NCI-H2227 treated with DMSO at 0.1 percent for 48 hours (cell line): ENCODE measurements at regions not wholly inside any gene's neighbourhood (a gene's known extent, or its start where the extent isn't known, plus 50 kb on each side); places are given as distances from the start of the nearest gene placed in this dataset.

Experiments used
- DNase-seq: peaks from one replicate; lab custom pipeline; 2025; lab: John Stamatoyannopoulos, UW

DNA sequence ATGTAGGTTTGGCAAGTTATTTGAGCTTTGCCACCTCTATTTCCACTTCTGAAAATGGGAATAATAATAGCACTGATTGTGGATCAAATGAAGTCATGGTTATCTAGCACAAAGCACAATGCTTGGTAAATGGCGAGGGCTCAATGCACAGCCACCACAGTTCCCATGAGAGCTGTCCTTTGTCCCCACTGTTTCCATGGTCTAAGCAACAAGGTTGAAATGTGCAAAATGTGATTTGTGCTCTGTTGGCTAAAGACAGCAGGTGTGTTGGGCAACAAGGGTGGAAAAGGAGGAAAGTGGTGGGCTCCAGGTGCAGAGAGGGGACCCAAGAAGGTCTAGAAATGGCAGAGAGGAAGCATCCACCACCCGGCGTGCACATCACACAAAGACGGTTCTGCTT, 200.5 kb downstream of the TRIM29 start:
- DNase-seq, result no peak

DNA sequence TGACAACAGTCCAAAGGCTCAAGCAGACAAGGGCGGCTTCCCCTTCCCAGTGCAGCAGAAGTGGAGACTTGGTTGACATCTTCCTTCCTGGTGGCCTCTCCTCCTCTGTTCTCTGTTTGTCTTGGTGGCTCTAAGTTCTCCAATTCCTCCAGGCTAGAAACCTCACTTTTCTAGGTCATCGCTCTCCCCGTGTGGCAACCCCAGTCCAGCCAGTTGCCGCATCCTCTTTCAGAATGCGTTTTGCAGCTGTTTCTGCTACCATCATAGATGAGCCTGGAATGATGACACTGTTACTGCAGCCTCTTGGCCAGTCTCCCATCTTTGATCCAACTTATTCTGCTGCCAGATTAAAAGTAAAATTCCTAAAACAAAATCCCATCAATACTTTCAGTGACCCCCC, 201.5 kb downstream of the TRIM29 start:
- DNase-seq, result no peak

- no peak for DNase-seq
Observed at GRCh38 chr11:119935349-119935925, 202.5 kb downstream of the TRIM29 start.

DNA sequence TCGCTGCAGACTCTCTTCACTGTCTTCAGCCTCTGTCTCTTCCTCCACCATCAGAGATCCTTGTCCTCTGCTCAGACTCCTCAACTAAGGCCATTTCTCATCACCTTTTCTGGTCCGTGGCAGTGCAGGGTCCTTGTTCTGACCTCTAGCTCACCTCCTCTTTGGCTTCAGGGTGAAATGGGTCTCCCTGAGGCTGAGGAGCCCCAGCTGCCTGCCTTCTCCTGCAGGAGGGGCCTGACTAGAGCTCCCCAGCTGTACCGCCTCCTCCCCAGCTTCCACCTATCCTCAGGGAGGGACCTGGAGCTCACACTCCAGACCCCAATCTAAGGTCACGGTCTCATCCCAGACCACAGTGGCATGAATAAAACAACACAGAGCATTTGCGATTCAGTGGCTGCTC, 203.0 kb downstream of the TRIM29 start:
- no peak for DNase-seq

GRCh38 chr11:119934267-119934666, 203.6 kb downstream of the TRIM29 start:
- DNase-seq, result no peak

GRCh38 chr11:119933584-119933983, 204.3 kb downstream of the TRIM29 start:
- DNase-seq, result no peak

GRCh38 chr11:119932828-119933562, 204.0 kb upstream of the NECTIN1 start:
- DNase-seq, result no peak

DNA sequence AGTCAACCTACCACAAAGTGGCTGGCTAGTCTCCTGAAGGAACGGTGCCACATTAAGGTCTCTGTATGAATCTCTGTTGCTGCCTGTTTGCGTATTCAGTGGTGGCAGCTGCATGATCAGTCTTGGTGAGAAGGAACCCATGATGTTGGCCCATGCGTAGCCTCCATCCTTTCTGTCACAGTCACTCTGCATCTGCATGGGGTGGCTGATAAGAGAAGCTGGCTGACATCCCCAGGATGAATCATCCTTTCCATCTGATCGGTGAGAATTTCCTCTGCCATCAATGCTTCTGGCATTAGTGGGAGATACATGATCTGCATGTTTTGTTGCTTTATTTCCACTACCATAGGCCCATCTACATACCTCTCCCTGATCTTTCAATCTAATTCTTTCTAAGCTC, 199.0 kb upstream of the NECTIN1 start:
- no peak for DNase-seq

GRCh38 chr11:119924017-119924416, 195.0 kb upstream of the NECTIN1 start:
- no peak for DNase-seq

- no peak for DNase-seq
Observed at GRCh38 chr11:119921571-119921970, 192.6 kb upstream of the NECTIN1 start.

GRCh38 chr11:119920666-119921387, 191.8 kb upstream of the NECTIN1 start:
- no peak for DNase-seq

- DNase-seq, result no peak
Observed at GRCh38 chr11:119919656-119920055, 190.7 kb upstream of the NECTIN1 start.

DNA sequence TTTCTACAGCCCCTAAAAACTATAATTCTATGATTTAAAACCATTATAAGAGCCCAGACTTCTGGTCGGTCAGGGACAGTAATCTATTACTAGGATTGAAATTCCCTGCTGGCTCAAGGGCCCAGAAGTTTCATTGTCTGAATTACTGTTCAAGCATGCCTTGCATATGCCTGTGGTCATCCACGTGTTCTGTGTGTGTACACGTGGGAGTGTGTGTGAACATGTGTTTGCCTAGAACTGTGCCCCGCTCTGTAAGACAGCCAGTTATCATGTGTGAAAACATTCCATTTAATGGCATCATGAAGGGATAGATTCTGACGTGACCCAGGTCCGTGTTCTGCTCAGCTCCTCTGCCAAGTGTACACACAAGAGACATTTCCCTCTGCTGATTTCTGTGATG, 189.3 kb upstream of the NECTIN1 start:
- no peak for DNase-seq

GRCh38 chr11:119916568-119916967, 187.6 kb upstream of the NECTIN1 start:
- no peak for DNase-seq

DNA sequence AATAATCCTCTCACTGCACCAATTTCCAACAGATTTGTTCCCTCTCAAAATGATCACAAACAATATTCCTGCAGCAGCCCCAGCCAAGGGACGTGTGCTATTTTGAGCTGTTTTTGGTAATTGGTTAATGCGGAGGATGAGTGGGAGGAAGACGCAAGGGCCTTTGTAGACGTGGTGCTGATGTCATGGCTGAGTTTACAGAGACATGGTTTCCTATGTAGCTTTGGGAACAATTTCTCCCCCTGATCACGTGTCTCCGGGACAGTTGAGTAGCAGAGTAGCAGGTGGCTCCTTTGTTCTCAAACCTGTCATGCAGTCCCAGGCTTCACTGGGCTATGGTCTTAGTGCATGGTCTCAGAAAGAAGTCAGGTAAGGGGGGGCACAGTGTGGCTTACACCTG, 183.2 kb upstream of the NECTIN1 start:
- peak; percentile 1 for DNase-seq

GRCh38 chr11:119910650-119911049, 181.7 kb upstream of the NECTIN1 start:
- DNase-seq, result no peak

GRCh38 chr11:119910051-119910450, 181.1 kb upstream of the NECTIN1 start:
- no peak for DNase-seq

DNA sequence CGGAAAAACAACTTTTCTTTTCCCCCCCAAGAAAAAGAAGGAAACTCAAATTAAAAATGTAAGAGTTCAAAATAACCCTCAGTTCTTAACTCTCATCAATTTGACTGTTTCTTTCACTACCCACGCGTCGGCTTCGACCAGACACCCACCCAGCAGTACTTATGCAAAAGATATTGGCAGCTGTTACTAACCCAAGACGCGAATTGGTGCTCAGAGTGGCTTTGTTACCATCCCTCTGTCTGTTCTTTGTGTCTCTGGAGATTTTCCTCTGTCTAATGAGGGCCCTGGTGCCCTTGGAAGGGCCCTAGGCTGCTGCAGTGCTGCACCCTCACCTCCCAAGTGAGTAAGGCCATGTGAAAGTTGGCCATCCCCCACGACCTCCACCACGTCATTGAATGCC, 180.5 kb upstream of the NECTIN1 start:
- DNase-seq, result no peak

DNA sequence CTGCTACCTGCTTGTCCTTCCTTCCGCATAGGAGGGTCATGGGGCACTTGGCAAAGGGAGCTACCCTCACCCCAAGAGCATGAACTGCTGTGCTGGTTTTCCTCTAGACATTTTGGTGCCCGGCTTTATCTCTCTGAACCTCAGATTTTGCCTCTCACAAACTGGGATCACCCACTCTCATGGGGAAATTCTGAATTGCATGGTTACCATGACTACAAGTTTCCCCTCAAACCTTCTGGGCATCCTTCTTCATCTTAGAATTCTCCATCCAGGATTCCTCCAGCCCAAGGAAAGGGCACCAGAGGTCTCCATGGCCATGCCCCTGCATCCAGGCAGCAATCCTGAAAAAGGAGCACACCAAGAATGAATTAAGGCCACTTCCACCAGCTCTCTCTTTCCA, 180.1 kb upstream of the NECTIN1 start:
- no peak for DNase-seq

DNA sequence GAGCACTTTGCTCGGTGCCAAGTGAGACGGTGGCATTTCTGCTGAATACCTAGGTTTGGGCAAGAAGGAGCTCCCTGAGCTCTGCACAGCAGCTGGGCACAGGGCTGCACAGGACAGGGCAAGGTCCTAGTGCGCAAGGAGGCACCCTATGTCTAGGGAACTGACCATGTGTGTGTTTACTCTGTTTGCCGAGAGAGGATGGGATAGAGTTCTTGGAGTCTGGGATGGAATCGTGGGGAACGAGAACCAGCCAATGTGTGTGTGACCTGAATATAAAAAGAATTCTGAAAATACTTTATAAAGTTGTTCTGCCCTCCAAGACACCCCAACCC, 179.5 kb upstream of the NECTIN1 start:
- no peak for DNase-seq

GRCh38 chr11:119907878-119908572, 179.0 kb upstream of the NECTIN1 start:
- peak; percentile 50 for DNase-seq

DNA sequence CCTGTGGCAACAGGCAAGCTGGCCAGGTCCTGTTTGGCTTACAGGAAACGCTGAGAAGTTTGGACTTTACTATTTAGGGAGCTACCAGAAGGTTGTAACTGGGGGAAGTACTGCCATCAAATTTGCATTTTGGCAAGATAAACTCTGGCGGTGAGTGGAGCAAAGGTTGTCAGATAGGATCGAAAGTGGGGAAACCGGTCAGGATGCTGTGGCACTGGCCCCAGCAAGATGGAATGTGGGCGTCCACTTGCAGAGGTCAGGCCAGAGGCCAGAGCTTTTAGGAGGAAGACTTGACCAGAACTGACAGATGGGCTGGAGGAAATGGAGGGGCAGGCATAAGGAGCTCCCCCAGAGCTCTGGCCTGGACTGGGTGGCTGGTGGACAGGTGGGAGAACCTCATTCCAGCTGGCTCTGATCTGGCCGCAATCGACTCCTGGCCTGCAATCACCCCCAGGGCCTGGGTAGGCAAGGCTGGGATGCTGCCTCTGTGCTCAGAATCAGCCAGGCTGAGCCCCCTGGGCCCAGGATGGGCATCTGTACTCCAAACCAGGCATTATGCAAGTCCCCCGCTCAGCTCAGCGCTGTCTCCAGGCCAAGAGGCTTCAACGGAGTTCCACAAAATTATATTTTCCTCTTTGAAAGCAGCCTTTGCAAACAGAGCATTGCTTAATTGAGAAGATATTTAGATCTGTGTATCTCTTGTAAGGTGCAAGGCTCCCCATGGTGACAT, 178.3 kb upstream of the NECTIN1 start:
- no peak for DNase-seq
